HepG2 (cell line): ENCODE measurements at regions not wholly inside any gene's neighbourhood (a gene's known extent, or its start where the extent isn't known, plus 50 kb on each side); places are given as distances from the start of the nearest gene placed in this dataset.

Source experiments
- ATAC-seq: fragments of 200-7000 bp; cut with Tn5 transposase; 3 replicates; pipeline ENCODE4 v1.9.1; 2020; ENCODE audit warnings: mild to moderate bottlenecking, moderate library complexity
- BruUV-seq: library from RNA; stranded (reverse); fragments of 400-500 nt; replicated peaks from 2 replicates; lab custom pipeline; 2021; lab: Mats Ljungman, UMichigan
- CTCF ChIA-PET: fragments of 300-600 bp; formaldehyde crosslinking; extraction: SDS; loops from one replicate; lab custom pipeline; 2021; ENCODE audit warnings: low total read pairs, inconsistent platforms, low intra/inter-chr PET ratio; lab: Yijun Ruan, JAX
- POLR2A ChIA-PET: fragments of 350-600 bp; sonication (Branson Sonifier 250); formaldehyde crosslinking; loops from one replicate; lab custom pipeline; 2020; ENCODE audit warnings: antibody characterized with exemption, inconsistent platforms; lab: Yijun Ruan, JAX
- DNase-seq: peaks from one replicate; pipeline ENCODE4 v3.0.0-alpha.2; 2015; ENCODE audit warnings: low spot score
- FAIRE-seq: peaks from 3 replicates; lab custom pipeline; 2011; peaks lifted over from hg19 to GRCh38; lab: Jason Lieb, UNC
- H2AFZ ChIP-seq: one replicate; pipeline ENCODE4 v1.6.1; 2011; ENCODE audit warnings: low read length, inconsistent platforms
- H3K27ac ChIP-seq: fragments of 300-600 bp; 3 replicates; pipeline ENCODE4 v1.8.0; 2011; ENCODE audit warnings: mixed run types, mild to moderate bottlenecking, mixed read lengths, low read length, inconsistent platforms; ENCODE audit not compliant: insufficient read depth; ENCODE audit errors: extremely low read length
- H3K27me3 ChIP-seq, 2 experiments: fragments of 200-600 bp in 1 of 2; 2 replicates in 1 of 2; 3 replicates in 1 of 2; pipeline versions ENCODE4 v1.6.0 to v1.8.0; 2011; ENCODE audit warnings: low read length in 2 of 2, mild to moderate bottlenecking in 2 of 2, moderate library complexity in 2 of 2, inconsistent platforms in 1 of 2; ENCODE audit not compliant: insufficient read depth in 2 of 2, control insufficient read depth in 1 of 2
- H3K36me3 ChIP-seq, 2 experiments: fragments of 200-600 bp in 1 of 2; replicated peaks in 1 of 2; 2 replicates in 1 of 2; 3 replicates in 1 of 2; pipeline versions ENCODE4 v1.5.1 to v1.8.0; 2011; ENCODE audit warnings: low read length in 2 of 2, inconsistent platforms in 1 of 2; ENCODE audit not compliant: insufficient read depth in 2 of 2, control insufficient read depth in 1 of 2
- H3K4me1 ChIP-seq: 2 replicates; pipeline ENCODE4 v1.5.1; 2012; ENCODE audit warnings: low read length, inconsistent platforms; ENCODE audit not compliant: insufficient read depth
- H3K4me2 ChIP-seq: 2 replicates; pipeline ENCODE4 v1.6.0; 2011; ENCODE audit warnings: low read depth, low read length, inconsistent platforms
- H3K4me3 ChIP-seq, 3 experiments: fragments of 200-600 bp in 1 of 3; sonication (generic), shearing (Covaris generic) in 1 of 3; replicated peaks in 1 of 3; 2 replicates each; pipeline ENCODE4 v1.5.1; 2011 to 2016; ENCODE audit warnings: low read length in 3 of 3, inconsistent platforms in 2 of 3, low read depth in 2 of 3, mild to moderate bottlenecking in 2 of 3, control low read depth in 1 of 3, mixed read lengths in 1 of 3; ENCODE audit not compliant: insufficient read depth in 1 of 3
- H3K79me2 ChIP-seq: one replicate; pipeline ENCODE4 v1.6.1; 2011; ENCODE audit warnings: low read length, inconsistent platforms; ENCODE audit not compliant: insufficient read depth
- H3K9ac ChIP-seq: 2 replicates; pipeline ENCODE4 v1.6.0; 2011; ENCODE audit warnings: mild to moderate bottlenecking, low read depth, low read length, inconsistent platforms; ENCODE audit not compliant: insufficient read depth
- H3K9me3 ChIP-seq: 2 replicates; pipeline ENCODE4 v1.5.1; 2012; ENCODE audit warnings: mild to moderate bottlenecking, low read length
- H4K20me1 ChIP-seq: 2 replicates; pipeline ENCODE4 v1.6.0; 2011; ENCODE audit warnings: inconsistent platforms, mild to moderate bottlenecking, low read length, moderate library complexity; ENCODE audit not compliant: insufficient read depth
- DMAP1 ChIP-seq: IDR thresholded peaks from 2 replicates; pipeline ENCODE4 v1.6.1; 2016
- FOXK2 ChIP-seq: fragments of 450-650 bp; IDR thresholded peaks from 2 replicates; pipeline ENCODE4 v1.6.1; 2016
- KLF11 ChIP-seq: IDR thresholded peaks from 2 replicates; pipeline ENCODE4 v1.6.1; 2016; ENCODE audit warnings: missing compliant biosample characterization
- SCMH1 ChIP-seq: sonication (generic); formaldehyde crosslinking; IDR thresholded peaks from 2 replicates; pipeline ENCODE4 v1.9.0; 2021; ENCODE audit warnings: missing genetic modification reagents, mild to moderate bottlenecking, borderline replicate concordance
- ZNF547 ChIP-seq: sonication (generic); formaldehyde crosslinking; IDR thresholded peaks from 2 replicates; pipeline ENCODE4 v1.5.1; 2020; ENCODE audit warnings: mild to moderate bottlenecking, missing genetic modification reagents
- WGBS: methylation state at CpG from one replicate; pipeline ENCODE4 v1.1.6; 2017; ENCODE audit warnings: low lambda C conversion rate; 5-methylcytosine and 5-hydroxymethylcytosine counted together
- in situ Hi-C: cut with HindIII; loops from 2 replicates; pipeline ENCODE4 v1.10.0; 2017; ENCODE audit warnings: low pct_unique_long_range_greater_than_20kb; ENCODE audit not compliant: extremely low pct_ligation_motif_present
- intact Hi-C: fragments of 100-400 bp; cut with micrococcal nuclease; formaldehyde crosslinking; loops from one replicate; pipeline ENCODE4 v1.10.0; 2022; ENCODE audit not compliant: unreplicated experiment
- TF ChIP-seq, protein P1 (sequence below): sonication (generic); formaldehyde crosslinking; IDR thresholded peaks from 2 replicates; pipeline ENCODE4 v1.4.0; 2020; ENCODE audit warnings: mild to moderate bottlenecking, missing genetic modification reagents, borderline replicate concordance

- DNase-seq (no peak), ATAC-seq (no peak), FAIRE-seq (no peak)
- Histone ChIP-seq H3K9me3 (no peaks in the 10 kb centered on the region), H3K27ac (no peak overlapping the region), H3K79me2 (no peaks in the 10 kb centered on the region), H2AFZ (no peak overlapping the region), H3K4me3 (no peak overlapping the region), H3K4me2 (no peak overlapping the region), H3K27me3 (no peaks in the 10 kb centered on the region), H3K9ac (no peak overlapping the region), H3K4me1 (no peaks in the 10 kb centered on the region), H4K20me1 (no peaks in the 10 kb centered on the region), H3K36me3 (no peaks in the 10 kb centered on the region)
- in situ Hi-C loops (no loop called here), intact Hi-C loops (loop anchor here (10.0 kb wide), 1 partner anchor 535 kb away; no protein-coding TSS in a partner anchor)
- ChIA-PET CTCF (no interaction called here), POLR2A (no interaction called here)
- BruUV-seq: no TSS peak
- 5% methylated on average over 5 of the region's 5 CpGs for WGBS
- TF ChIP-seq FOXK2 (no peak), SCMH1 (CRISPR knock-in tag) (no peak), ZNF547 (CRISPR knock-in tag) (no peak), KLF11 (CRISPR knock-in tag) (no peak), DMAP1 (no peak)
- TF ChIP-seq, protein P1, sequence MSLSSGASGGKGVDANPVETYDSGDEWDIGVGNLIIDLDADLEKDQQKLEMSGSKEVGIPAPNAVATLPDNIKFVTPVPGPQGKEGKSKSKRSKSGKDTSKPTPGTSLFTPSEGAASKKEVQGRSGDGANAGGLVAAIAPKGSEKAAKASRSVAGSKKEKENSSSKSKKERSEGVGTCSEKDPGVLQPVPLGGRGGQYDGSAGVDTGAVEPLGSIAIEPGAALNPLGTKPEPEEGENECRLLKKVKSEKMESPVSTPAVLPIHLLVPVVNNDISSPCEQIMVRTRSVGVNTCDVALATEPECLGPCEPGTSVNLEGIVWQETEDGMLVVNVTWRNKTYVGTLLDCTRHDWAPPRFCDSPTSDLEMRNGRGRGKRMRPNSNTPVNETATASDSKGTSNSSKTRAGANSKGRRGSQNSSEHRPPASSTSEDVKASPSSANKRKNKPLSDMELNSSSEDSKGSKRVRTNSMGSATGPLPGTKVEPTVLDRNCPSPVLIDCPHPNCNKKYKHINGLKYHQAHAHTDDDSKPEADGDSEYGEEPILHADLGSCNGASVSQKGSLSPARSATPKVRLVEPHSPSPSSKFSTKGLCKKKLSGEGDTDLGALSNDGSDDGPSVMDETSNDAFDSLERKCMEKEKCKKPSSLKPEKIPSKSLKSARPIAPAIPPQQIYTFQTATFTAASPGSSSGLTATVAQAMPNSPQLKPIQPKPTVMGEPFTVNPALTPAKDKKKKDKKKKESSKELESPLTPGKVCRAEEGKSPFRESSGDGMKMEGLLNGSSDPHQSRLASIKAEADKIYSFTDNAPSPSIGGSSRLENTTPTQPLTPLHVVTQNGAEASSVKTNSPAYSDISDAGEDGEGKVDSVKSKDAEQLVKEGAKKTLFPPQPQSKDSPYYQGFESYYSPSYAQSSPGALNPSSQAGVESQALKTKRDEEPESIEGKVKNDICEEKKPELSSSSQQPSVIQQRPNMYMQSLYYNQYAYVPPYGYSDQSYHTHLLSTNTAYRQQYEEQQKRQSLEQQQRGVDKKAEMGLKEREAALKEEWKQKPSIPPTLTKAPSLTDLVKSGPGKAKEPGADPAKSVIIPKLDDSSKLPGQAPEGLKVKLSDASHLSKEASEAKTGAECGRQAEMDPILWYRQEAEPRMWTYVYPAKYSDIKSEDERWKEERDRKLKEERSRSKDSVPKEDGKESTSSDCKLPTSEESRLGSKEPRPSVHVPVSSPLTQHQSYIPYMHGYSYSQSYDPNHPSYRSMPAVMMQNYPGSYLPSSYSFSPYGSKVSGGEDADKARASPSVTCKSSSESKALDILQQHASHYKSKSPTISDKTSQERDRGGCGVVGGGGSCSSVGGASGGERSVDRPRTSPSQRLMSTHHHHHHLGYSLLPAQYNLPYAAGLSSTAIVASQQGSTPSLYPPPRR (CRISPR knock-in tag): no peak
These were observed 429.6 kb downstream of the USP25 start for GRCh38 chr21:16159213-16159970.
